ENCODE measurements at regions not wholly inside any gene's neighbourhood (a gene's known extent, or its start where the extent isn't known, plus 50 kb on each side); places are given as distances from the start of the nearest gene placed in this dataset.

DNA sequence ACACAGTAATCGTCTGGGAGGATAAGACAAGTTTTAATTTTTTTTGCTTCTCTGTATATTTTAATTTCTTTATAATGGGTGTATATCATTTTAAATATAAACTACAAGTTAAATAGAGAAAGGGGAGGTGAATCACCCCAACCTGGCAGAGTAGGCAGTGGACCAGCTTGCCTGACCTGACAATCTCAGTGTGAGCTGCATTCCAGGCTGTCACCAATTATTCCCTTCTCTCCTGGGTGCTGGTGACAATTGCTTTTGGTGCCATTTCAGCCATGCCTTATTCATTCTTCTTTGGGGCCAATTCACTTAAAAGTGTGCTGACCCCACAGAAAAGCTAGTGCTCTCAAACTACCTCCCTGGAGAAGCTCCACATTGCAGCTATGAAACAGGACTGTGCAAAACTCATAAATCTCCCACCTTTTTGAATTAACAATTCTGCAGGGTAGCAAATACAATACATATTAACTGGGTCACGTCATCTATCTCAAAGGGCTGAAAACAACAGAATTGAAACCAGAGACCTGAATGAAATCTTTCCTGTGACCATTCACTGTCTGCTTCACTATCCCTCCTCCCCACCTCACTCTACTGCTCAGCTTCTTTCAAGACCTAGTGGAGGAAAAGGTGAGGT is 359.0 kb downstream of the HS3ST1 start:
- H3K27me3 ChIP-seq (ENCODE audit: control insufficient read depth in 2 of 2, insufficient read depth in 2 of 2, low read length in 2 of 2), result no peaks in the 10 kb centered on the region
- BruUV-seq (replicated peaks), result no TSS peak
- no peaks in the 10 kb centered on the region for H3K4me1 ChIP-seq (replicated peaks in 1 of 2; ENCODE audit: control insufficient read depth in 2 of 2, insufficient read depth in 2 of 2, low read length in 2 of 2)
- no peak overlapping the region for H3K4me3 ChIP-seq
- H3K36me3 ChIP-seq (ENCODE audit: control insufficient read depth, insufficient read depth, low read length), result no peaks in the 10 kb centered on the region
- H3K9ac ChIP-seq (ENCODE audit: insufficient read depth in 1 of 2, low read depth in 2 of 2, low read length in 2 of 2), result no peak overlapping the region
- FAIRE-seq (no peak), ATAC-seq (no peak), DNase-seq (ENCODE audit: extremely low read depth in 1 of 4, low spot score in 3 of 4) (no peak)
- H3K79me2 ChIP-seq (ENCODE audit: control insufficient read depth, insufficient read depth, low read length), result no peaks in the 10 kb centered on the region
- no peaks in the 10 kb centered on the region for H3K9me3 ChIP-seq (replicated peaks; ENCODE audit: control insufficient read depth, insufficient read depth, low read depth, low read length)
- H2AFZ ChIP-seq (ENCODE audit: low read depth, low read length), result no peak overlapping the region
- CTCF ChIA-PET (ENCODE audit: low intra/inter-chr PET ratio), result no interaction called here
- no peaks in the 10 kb centered on the region for H4K20me1 ChIP-seq (replicated peaks; ENCODE audit: control insufficient read depth, insufficient read depth, low read length)
- no peak overlapping the region for H3K4me2 ChIP-seq (ENCODE audit: insufficient read depth, low read length)
- POLR2A ChIA-PET, result no interaction called here
- intact Hi-C loops (cut with micrococcal nuclease) (no loop called here), in situ Hi-C loops (cut with MboI) (no loop called here)
- 0% methylated on average over 2 of the region's 2 CpGs for WGBS (ENCODE audit: insufficient coverage, low coverage, missing lambda C conversion rate)
- no peak overlapping the region for H3K27ac ChIP-seq (ENCODE audit: extremely low read depth, low read depth, low read length)
- H3K9me1 ChIP-seq (ENCODE audit: control insufficient read depth, insufficient read depth, low read length), result no peaks in the 10 kb centered on the region
- no peak for TF ChIP-seq KLF16 (IDR thresholded peaks at IDR 0.05)
- TF ChIP-seq SRSF1 (IDR thresholded peaks at IDR 0.05; ENCODE audit: low read depth, low read length), result no peak
- no peak for TF ChIP-seq PCBP2 (IDR thresholded peaks at IDR 0.05; ENCODE audit: low read depth, low read length, poor library complexity, severe bottlenecking)
- no peak for TF ChIP-seq PURB (CRISPR knock-in tag; IDR thresholded peaks at IDR 0.05; ENCODE audit: low read depth)
- TF ChIP-seq NR3C1 (CRISPR knock-in tag; IDR thresholded peaks at IDR 0.05), result no peak
- TF ChIP-seq HSF4 (CRISPR knock-in tag; IDR thresholded peaks at IDR 0.05; ENCODE audit: borderline replicate concordance), result no peak
- TF ChIP-seq NCOA1 (IDR thresholded peaks at IDR 0.05; ENCODE audit: low read depth), result no peak
- no peak for TF ChIP-seq PML (IDR thresholded peaks at IDR 0.05; ENCODE audit: low read length)
- TF ChIP-seq, protein P1, sequence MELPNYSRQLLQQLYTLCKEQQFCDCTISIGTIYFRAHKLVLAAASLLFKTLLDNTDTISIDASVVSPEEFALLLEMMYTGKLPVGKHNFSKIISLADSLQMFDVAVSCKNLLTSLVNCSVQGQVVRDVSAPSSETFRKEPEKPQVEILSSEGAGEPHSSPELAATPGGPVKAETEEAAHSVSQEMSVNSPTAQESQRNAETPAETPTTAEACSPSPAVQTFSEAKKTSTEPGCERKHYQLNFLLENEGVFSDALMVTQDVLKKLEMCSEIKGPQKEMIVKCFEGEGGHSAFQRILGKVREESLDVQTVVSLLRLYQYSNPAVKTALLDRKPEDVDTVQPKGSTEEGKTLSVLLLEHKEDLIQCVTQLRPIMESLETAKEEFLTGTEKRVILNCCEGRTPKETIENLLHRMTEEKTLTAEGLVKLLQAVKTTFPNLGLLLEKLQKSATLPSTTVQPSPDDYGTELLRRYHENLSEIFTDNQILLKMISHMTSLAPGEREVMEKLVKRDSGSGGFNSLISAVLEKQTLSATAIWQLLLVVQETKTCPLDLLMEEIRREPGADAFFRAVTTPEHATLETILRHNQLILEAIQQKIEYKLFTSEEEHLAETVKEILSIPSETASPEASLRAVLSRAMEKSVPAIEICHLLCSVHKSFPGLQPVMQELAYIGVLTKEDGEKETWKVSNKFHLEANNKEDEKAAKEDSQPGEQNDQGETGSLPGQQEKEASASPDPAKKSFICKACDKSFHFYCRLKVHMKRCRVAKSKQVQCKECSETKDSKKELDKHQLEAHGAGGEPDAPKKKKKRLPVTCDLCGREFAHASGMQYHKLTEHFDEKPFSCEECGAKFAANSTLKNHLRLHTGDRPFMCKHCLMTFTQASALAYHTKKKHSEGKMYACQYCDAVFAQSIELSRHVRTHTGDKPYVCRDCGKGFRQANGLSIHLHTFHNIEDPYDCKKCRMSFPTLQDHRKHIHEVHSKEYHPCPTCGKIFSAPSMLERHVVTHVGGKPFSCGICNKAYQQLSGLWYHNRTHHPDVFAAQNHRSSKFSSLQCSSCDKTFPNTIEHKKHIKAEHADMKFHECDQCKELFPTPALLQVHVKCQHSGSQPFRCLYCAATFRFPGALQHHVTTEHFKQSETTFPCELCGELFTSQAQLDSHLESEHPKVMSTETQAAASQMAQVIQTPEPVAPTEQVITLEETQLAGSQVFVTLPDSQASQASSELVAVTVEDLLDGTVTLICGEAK (IDR thresholded peaks at IDR 0.05), result no peak
- TF ChIP-seq, protein P1 (CRISPR knock-in tag; IDR thresholded peaks at IDR 0.05), result no peak
- TF ChIP-seq PCBP1 (IDR thresholded peaks at IDR 0.05; ENCODE audit: low read depth, low read length, poor library complexity, severe bottlenecking), result no peak
- no peak for TF ChIP-seq RFX1 (IDR thresholded peaks at IDR 0.05)
